Mucosa of gallbladder (tissue), 1 donor: ENCODE measurements at regions not wholly inside any gene's neighbourhood (a gene's known extent, or its start where the extent isn't known, plus 50 kb on each side); places are given as distances from the start of the nearest gene placed in this dataset.
"Not testable (repeated sequence)": the region's sequence is repeated elsewhere in the genome, so short reads cannot be mapped to it uniquely, and the experiment has no call there.

Experiments
- DNase-seq: peaks from one replicate; pipeline ENCODE4 v3.0.0-alpha.2; 2020; ENCODE audit warnings: low spot score
- donor health status: DM: no; HTN: no; CAD: no.

DNA sequence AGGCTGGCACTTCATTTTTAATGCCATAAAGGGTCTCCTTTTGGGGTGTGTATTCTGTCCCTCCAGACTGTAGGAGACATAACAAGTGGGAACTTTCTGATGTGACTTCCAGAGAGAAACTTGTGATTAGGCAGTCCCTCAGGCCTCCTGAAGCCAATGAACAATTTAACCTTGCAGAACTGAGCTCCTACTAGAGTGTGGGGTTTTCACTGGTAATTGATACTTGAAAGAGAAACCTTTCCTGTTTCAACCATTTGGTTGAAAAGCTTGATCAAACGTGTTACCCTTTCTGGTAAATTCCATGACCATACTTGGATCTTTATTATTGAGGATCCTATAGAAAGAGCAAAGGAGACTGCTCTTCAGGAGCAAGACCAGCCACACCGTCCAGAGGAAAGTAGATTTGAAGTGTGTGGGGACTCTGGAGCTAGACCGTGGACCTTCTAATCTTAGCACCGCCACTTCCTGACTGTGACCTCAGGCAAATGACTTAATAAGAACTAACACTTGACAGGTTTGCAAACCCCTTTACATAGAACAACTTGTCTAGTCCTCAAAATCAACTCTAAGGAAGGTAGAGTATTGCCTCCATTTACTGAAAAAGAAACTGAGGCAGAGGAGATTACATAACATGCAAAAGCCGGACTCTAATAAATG, 69.9 kb upstream of the GDNF start:
- DNase-seq = not testable (repeated sequence)

DNA sequence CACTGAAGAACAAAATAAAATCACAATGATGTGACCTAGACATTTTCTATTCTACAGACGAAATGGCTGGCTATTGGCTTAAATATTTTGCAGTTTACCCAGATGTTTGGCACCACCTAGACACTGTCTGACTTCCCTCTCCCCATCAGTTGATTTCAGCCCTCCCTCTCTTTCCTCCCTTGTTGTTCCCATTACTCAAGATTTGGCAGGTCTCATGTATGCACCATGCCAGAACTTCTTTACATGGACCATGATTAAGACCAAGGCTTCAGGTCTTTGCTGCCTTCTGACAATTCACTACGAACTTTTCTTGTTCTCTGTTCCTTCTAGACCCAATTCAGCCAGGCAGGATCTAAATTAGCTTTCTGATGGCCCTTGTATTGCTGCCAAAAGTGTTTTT, 66.6 kb upstream of the GDNF start:
- DNase-seq = no peak

DNA sequence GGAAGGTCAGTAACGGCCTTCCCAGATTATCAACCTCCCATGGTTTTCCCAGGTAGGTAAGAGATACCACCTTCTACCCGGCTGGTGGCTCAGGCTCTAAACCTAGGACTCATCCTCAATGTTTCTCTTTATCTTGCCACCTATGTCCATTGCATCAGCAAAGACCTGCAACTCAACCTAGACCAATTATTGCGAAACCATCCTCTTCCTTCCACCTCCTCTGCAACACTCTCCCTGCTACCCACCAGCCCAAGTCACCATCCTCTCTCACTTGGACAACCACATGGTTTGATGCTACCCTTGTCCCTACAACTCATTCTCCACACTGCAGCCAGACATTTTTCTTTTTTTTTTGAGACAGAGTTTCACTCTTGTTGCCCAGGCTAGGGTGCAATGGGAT, 65.4 kb upstream of the GDNF start:
- no peak for DNase-seq

DNA sequence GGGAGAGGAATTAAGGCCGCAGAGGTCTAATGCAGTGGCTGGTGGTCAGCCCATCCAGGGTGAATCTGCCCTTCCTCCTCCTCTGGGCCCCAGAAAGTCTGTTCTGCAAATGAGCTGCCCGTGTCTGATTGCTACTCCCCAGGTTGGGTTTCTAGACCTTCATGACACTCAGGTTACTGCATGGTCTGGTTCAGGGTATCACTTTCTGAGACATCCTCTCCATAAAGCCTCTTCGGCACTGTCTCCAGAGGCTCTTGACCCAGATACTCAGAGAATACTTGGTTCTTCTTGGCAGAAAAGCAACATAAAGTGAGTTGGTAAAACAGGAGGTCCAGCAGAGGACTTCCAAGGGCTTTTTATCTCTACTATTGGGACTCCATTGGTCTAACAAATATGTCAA, 62.5 kb upstream of the GDNF start:
- DNase-seq = no peak

DNA sequence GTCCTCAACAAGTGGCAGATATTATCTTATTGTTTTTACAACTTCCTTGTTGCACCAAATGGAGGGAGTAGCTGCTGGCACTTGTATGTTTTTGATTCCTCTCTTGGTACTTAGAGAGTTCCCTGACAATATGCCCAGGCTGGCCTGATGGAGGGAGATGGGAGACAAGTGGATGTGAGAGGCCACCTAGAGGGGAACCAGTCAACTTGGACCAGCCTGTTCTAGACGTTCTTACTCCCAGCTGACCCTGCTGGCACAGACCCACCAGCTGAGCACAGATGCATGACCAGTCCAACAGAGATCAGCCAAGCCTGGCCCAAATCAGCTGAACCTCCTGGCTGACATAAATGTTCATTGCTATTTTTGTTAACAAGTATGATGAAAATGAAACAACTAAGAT, 60.9 kb upstream of the GDNF start:
- DNase-seq = peak; percentile 15

DNA sequence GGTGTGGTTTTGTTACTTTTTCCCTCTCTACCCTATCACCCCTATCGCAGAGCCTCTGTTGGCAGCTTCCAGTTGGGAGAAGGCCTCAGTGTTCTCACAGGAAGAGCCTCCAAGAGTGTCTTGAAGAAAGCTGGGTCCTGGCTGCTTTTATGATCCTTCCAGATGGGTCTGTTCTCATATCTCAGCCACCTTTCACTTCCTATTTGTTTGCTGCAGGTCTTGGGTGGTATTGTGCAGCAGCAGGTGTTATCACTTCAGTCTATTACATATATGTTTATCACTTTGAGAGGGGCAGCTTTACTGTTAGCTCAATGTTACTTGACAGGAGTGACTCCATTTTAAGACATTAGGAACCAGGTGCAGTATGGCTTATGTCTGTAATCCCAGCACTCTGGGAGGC, 59.2 kb upstream of the GDNF start:
- no peak for DNase-seq

DNA sequence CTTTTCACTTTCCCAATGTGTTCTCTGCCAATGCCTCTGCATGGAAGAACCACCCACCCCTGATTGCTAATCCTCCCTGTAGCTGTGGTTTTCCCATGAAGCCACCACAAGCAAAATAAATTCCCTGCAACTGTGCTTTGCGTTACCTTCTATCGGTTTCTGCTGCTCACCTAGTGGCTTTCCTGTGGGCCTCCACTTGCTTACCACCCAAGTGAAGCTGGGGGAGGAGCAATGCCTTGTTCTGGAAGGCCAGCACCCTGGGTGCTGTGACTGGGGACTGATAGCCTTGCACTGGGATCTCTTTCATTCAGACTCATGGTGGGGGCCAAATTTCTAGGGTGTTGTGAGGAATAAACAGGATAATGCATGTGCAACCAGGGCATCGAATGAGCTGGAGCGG, 56.3 kb upstream of the GDNF start:
- no peak for DNase-seq

DNA sequence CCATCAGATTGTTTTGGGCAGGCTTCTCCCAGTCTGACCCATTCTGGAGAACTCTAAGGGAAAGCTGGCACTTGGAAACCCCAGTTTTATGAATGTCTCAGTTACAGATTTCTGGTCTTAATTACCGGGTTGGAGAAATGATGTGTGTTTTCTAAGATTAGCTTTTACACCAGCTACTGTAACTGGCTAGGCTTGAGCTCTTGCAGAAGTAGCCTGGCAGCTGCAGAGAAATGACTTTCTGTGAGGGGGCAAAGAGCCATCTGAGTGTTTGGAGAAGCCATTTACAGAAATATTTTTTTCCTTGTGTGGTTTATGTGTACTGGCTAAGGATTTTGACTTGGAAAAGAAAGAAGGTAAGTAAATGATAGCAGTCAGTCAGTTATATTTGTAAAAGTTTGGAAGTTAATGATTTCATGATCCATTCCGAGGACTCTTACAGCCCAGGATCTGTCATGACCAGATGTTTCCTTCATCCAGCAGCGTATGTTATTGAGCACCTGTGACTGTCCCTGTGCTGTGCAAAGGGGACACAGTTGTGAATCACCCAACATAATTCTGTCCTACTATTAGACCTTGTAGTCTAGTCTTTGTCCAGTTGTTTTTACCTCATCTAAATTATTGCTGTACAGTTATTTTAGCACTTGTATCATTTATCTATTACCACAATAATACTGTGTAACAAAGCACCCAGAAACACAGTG, 53.7 kb upstream of the GDNF start:
- no peak for DNase-seq

DNA sequence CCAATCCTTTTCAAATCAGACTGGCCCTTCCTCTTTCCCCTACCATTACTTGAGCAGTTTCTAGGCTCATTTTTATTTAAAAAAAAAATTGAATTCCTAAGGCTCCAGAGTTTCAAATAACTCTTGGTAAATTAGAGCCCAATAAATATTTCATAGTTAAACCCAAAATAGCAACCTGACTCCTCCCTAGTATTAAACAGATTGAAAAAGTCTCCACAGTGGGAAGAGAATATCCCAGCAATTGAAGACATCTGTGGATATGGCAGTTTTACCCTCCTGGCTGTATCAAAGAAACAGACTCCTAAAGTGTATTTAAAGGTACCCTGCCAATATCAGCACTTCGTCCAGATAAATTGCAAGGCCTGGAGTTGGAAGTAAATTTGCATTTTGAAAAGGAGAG, 52.7 kb upstream of the GDNF start:
- no peak for DNase-seq

DNA sequence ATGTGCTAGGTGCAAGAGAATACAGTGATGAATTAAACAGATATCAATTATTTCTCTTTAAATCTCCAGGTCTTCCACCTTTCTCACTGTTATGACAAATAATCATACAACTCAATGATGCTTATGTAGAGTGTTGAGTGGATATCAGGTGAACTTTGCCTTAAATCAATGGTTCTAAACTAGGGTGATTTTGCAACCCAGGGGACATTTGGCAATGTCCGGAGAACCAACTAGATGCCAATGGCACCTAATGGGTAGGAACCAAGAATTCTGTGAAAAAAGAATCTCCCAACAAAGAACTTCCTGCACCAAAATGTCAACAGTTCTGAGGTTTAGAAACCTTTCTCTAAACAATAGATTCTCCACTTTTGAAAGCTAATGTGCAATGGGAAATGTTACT, 52.0 kb upstream of the GDNF start:
- no peak for DNase-seq

DNA sequence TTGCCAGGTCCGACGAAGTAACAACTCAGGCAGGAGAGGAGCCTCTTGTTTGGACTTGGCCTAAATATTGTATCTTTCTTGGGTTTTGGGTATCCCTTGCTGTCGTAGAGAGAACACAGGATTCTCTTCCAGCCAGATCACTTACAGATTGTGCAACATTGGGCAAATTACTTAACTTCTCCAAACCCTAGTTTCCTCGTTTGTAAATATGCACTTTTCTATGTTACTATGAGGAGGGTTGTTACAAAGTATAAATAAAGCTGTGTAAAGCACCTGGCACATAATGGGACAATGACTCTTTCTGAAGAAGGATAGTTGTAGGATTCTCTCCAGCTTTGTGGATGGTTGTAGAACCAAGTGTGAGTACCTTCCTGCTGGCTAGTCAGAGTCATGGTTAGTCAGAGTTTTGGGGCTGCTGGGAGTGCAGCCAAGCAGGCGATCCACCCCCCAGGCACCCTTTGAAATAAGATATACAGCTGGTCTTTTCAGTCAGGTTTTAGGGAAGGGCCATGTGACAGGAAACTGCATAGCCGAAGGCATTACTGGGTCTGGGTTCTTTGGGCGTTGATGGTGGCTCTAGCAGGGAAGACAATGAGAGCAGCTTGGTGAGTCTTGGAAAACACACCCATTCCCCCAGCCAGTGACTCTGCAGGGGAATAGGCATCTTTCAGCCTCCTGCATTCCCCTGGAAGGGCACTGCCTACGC, 49.9 kb upstream of the GDNF start:
- no peak for DNase-seq
